Prostate gland (tissue), 2 donors: ENCODE measurements at regions not wholly inside any gene's neighbourhood (a gene's known extent, or its start where the extent isn't known, plus 50 kb on each side); places are given as distances from the start of the nearest gene placed in this dataset.

Source experiments
- POLR2A ChIP-seq: fragments of 450-650 bp; IDR thresholded peaks from one replicate; pipeline ENCODE4 v1.6.1; 2016; ENCODE audit warnings: antibody characterized with exemption, mild to moderate bottlenecking
- POLR2AphosphoS5 ChIP-seq: sonication (generic); formaldehyde crosslinking; IDR thresholded peaks from one replicate; pipeline ENCODE4 v1.6.1; 2017; ENCODE audit warnings: antibody characterized with exemption
- TF ChIP-seq, protein P1 (sequence below), 4 experiments: fragments of 200-600 bp in 2 of 4; fragments of 450-650 bp in 2 of 4; sonication (generic) in 2 of 4; IDR thresholded peaks; 1 replicate in 3 of 4; 2 replicates in 1 of 4; pipeline ENCODE4 v1.5.1; 2016 to 2019; ENCODE audit warnings: antibody characterized with exemption in 4 of 4, mild to moderate bottlenecking in 2 of 4, moderate library complexity in 2 of 4

DNA sequence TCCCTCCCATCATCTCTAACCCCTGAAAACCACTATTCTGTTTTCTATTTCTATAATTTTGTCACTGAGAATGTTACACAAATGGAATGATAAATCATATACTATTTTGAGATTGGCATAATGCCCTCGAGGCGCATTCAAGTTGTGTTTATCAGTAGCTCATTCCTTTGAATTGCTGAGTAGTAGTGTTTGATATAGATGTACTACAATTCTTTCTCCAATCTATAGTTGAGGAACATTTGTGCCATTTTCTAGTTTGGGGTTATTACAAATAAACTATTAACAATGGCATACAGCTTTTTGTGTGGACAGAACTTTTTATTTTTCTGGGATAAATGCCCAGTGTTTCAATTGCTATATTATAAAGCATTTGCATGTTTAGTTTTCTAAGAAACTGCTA lies 86.0 kb downstream of the CCR1 start:
- TF ChIP-seq POLR2A (no peak), POLR2AphosphoS5 (no peak)
- TF ChIP-seq, protein P1, sequence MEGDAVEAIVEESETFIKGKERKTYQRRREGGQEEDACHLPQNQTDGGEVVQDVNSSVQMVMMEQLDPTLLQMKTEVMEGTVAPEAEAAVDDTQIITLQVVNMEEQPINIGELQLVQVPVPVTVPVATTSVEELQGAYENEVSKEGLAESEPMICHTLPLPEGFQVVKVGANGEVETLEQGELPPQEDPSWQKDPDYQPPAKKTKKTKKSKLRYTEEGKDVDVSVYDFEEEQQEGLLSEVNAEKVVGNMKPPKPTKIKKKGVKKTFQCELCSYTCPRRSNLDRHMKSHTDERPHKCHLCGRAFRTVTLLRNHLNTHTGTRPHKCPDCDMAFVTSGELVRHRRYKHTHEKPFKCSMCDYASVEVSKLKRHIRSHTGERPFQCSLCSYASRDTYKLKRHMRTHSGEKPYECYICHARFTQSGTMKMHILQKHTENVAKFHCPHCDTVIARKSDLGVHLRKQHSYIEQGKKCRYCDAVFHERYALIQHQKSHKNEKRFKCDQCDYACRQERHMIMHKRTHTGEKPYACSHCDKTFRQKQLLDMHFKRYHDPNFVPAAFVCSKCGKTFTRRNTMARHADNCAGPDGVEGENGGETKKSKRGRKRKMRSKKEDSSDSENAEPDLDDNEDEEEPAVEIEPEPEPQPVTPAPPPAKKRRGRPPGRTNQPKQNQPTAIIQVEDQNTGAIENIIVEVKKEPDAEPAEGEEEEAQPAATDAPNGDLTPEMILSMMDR (IDR thresholded peaks at IDR 0.05): no peak
